HG03066 (cell line): ENCODE measurements at regions not wholly inside any gene's neighbourhood (a gene's known extent, or its start where the extent isn't known, plus 50 kb on each side); places are given as distances from the start of the nearest gene placed in this dataset.
"Not testable (repeated sequence)": the region's sequence is repeated elsewhere in the genome, so short reads cannot be mapped to it uniquely, and the experiment has no call there.

ENCODE experiments used
- ATAC-seq: cut with Tn5 transposase; IDR thresholded peaks from one replicate; pipeline ENCODE4 v1.9.1; 2021; ENCODE audit warnings: low read depth; ENCODE audit not compliant: unreplicated experiment

- ATAC-seq: no peak
Measured at GRCh38 chr6:74891349-74891831, 314.5 kb downstream of the COL12A1 start.

GRCh38 chr6:74889635-74890034 lies 316.2 kb downstream of the COL12A1 start:
- no peak for ATAC-seq

- not testable (repeated sequence) for ATAC-seq
Measured at GRCh38 chr6:74888741-74889140, 317.1 kb downstream of the COL12A1 start.

- ATAC-seq: no peak
Measured at GRCh38 chr6:74879976-74880375, 325.9 kb downstream of the COL12A1 start.

GRCh38 chr6:74879234-74879633 lies 326.6 kb downstream of the COL12A1 start:
- ATAC-seq: no peak

- ATAC-seq: no peak
Measured at GRCh38 chr6:74875193-74875592, 330.7 kb downstream of the COL12A1 start.

GRCh38 chr6:74872754-74873476 lies 332.9 kb downstream of the COL12A1 start:
- no peak for ATAC-seq

GRCh38 chr6:74871757-74872156 lies 334.1 kb downstream of the COL12A1 start:
- ATAC-seq: no peak

- ATAC-seq: no peak
Measured at GRCh38 chr6:74870403-74870802, 335.4 kb downstream of the COL12A1 start.

- no peak for ATAC-seq
Measured at GRCh38 chr6:74867291-74867690, 338.6 kb downstream of the COL12A1 start.

GRCh38 chr6:74863968-74864367 lies 341.9 kb downstream of the COL12A1 start:
- ATAC-seq: no peak

GRCh38 chr6:74860456-74860855 lies 345.4 kb downstream of the COL12A1 start:
- no peak for ATAC-seq

GRCh38 chr6:74857157-74857556 lies 348.7 kb downstream of the COL12A1 start:
- ATAC-seq: no peak

- no peak for ATAC-seq
Measured at GRCh38 chr6:74853991-74854390, 351.9 kb downstream of the COL12A1 start.

- no peak for ATAC-seq
Measured at GRCh38 chr6:74851596-74851995, 354.3 kb downstream of the COL12A1 start.

GRCh38 chr6:74840953-74841352 lies 364.9 kb downstream of the COL12A1 start:
- ATAC-seq: no peak

GRCh38 chr6:74834967-74835366 lies 370.9 kb downstream of the COL12A1 start:
- no peak for ATAC-seq

- ATAC-seq: no peak
Measured at GRCh38 chr6:74826263-74826662, 379.6 kb downstream of the COL12A1 start.

- ATAC-seq: no peak
Measured at GRCh38 chr6:74814440-74814839, 391.4 kb downstream of the COL12A1 start.

- no peak for ATAC-seq
Measured at GRCh38 chr6:74807674-74808073, 398.2 kb downstream of the COL12A1 start.

- ATAC-seq: no peak
Measured at GRCh38 chr6:74805916-74806696, 399.7 kb downstream of the COL12A1 start.

- ATAC-seq: no peak
Measured at GRCh38 chr6:74798302-74798701, 407.6 kb downstream of the COL12A1 start.
